ENCODE measurements at regions not wholly inside any gene's neighbourhood (a gene's known extent, or its start where the extent isn't known, plus 50 kb on each side); places are given as distances from the start of the nearest gene placed in this dataset.

DNA sequence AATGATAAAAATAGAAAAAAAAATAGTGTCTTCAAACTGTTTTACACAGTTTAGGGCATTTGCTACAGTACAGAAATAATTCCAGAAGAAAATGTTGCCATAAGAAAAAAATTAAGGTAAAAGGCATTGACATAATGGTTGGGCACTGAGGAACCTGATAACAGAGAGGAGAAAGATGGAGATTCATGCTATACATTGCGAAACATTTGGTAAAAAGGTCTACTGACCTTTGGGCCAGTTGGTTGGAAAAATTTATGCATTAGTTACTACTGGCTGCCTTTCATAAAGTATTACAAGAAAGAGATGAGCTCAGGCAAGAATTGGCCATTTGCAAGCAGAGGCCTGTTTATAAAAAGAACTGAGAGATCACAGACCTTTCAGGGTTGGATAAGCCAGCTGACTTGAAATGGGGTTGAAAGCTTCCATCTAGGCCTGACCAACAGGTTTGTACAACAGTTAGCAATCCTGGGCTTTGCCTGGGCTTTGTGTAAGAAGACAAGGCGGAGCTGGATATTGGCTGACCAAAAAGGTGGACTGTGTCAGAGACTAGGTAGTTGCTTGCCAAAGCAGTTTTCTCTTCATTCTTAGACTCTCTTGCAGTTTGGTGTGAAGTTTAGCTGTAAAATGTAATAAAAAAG is 166.6 kb upstream of the MCTP2 start:
- TF ChIP-seq POLR2A (IDR thresholded peaks at IDR 0.05; ENCODE audit: low read depth, low read length), result no peak
- no peak for TF ChIP-seq TAF1 (IDR thresholded peaks at IDR 0.05; ENCODE audit: borderline replicate concordance, low read depth, low read length)
- TF ChIP-seq POLR2AphosphoS5 (IDR thresholded peaks at IDR 0.05; ENCODE audit: low read depth, low read length), result no peak
